NT2/D1 (cell line): ENCODE measurements at regions not wholly inside any gene's neighbourhood (a gene's known extent, or its start where the extent isn't known, plus 50 kb on each side); places are given as distances from the start of the nearest gene placed in this dataset.

Source experiments
- SUZ12 ChIP-seq: IDR thresholded peaks from 2 replicates; pipeline ENCODE4 v1.6.1; 2011; ENCODE audit not compliant: insufficient read length, insufficient read depth; ENCODE audit errors: extremely low read depth
- YY1 ChIP-seq: IDR thresholded peaks from 2 replicates; pipeline ENCODE4 v1.6.1; 2011; ENCODE audit not compliant: insufficient read length, insufficient read depth
- ZNF274 ChIP-seq: IDR thresholded peaks from 2 replicates; pipeline ENCODE4 v1.6.1; 2011; ENCODE audit warnings: mild to moderate bottlenecking, low read depth, low read length

GRCh38 chr13:76600081-76600480 lies 286.1 kb downstream of the KCTD12 start:
- TF ChIP-seq ZNF274 = no peak
- TF ChIP-seq YY1 = no peak
- no peak for TF ChIP-seq SUZ12
